H7 (cell line): ENCODE measurements at regions not wholly inside any gene's neighbourhood (a gene's known extent, or its start where the extent isn't known, plus 50 kb on each side); places are given as distances from the start of the nearest gene placed in this dataset.

Source experiments
- DNase-seq: peaks from one replicate; pipeline ENCODE4 v3.0.0; 2012
- H3K27me3 ChIP-seq: 2 replicates; pipeline ENCODE4 v1.6.0; 2011; ENCODE audit warnings: mild to moderate bottlenecking, low read length; ENCODE audit not compliant: control insufficient read depth, insufficient read depth
- H3K36me3 ChIP-seq: replicated peaks from 2 replicates; pipeline ENCODE4 v1.5.1; 2011; ENCODE audit warnings: low read length; ENCODE audit not compliant: control insufficient read depth, insufficient read depth
- H3K4me3 ChIP-seq: 2 replicates; pipeline ENCODE4 v1.5.1; 2011; ENCODE audit warnings: low read depth, mild to moderate bottlenecking, control low read depth, low read length, moderate library complexity; ENCODE audit not compliant: insufficient read depth

- H3K27me3 ChIP-seq, result no peaks in the 10 kb centered on the region
- no peak for DNase-seq
- H3K4me3 ChIP-seq, result no peak overlapping the region
- no peaks in the 10 kb centered on the region for H3K36me3 ChIP-seq
Measured at GRCh38 chr17:14840616-14841231, 424.4 kb downstream of the PMP22 start.

DNA sequence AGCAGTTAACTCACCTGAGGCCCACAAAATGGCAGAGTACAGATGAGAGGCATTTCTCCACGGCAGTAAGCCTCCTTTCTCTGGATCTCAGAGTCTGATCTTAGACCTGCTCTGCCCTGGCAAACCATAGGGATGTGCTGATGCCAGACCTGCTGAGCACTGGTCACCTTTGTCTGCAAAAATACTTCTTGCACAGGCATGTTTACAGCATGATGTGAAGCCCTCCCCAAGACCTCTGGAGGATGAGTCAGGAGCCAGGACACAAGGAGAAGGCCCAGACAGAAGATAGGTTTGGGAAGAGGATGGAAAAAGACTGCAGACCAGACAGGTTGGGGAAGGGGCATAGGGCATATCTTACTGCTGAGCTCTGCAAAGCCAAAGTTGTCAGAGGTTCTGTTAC is 426.6 kb downstream of the PMP22 start:
- DNase-seq, result no peak
- Histone ChIP-seq H3K36me3 (no peaks in the 10 kb centered on the region), H3K27me3 (no peaks in the 10 kb centered on the region), H3K4me3 (no peak overlapping the region)

DNA sequence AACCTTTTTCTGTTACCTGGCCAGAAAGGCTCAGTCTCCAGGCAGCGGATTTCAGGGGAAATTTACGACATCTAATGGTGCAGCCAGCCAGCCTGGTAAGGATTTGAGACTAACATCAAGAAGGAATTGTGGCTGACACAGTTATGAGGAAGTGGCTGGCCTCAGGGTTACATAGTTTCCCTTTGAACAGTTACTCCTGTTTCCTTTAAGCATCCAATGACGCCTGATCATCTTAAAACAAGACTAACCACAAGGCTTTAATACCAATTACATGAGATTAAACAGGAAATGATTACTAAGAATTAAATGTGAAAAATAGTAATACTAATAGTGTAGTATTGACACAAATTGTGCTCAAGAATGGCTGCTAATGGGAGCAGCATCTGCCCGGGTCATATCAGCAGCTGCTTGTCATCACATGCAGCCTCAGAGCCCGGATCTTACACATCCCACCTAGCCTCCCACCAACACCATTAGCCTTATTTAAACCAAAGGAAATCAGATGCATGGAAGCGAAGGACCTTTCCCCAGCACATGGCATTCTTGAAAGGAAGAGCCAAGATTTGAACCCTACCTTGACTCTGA is 431.8 kb downstream of the PMP22 start:
- Histone ChIP-seq H3K36me3 (no peaks in the 10 kb centered on the region), H3K27me3 (no peaks in the 10 kb centered on the region), H3K4me3 (no peak overlapping the region)
- no peak for DNase-seq

DNA sequence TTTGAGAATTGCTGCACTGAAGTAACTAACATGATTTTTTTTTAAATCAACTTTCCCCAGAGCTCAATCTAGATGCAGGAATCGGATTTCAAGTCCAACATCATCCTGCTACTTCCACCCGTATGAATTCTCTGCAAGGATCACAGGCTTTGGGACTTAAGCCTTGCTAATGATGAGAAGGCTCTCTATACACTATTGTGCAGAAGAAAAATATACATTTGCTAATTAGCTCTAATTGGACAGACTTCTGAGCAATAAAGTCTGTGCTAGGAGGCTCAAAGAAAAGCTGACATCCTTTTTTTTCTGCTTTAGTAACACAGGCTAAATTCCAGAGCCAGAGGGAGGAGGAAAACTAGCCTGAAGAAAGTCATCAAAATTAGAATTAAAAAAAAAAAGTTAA is 433.6 kb downstream of the PMP22 start:
- Histone ChIP-seq H3K36me3 (no peaks in the 10 kb centered on the region), H3K4me3 (no peak overlapping the region), H3K27me3 (no peaks in the 10 kb centered on the region)
- no peak for DNase-seq

GRCh38 chr17:14827396-14827919 is 437.7 kb downstream of the PMP22 start:
- no peak for DNase-seq
- Histone ChIP-seq H3K36me3 (no peaks in the 10 kb centered on the region), H3K27me3 (no peaks in the 10 kb centered on the region)

GRCh38 chr17:14826358-14826757 is 438.8 kb downstream of the PMP22 start:
- H3K27me3 ChIP-seq, result no peaks in the 10 kb centered on the region
- DNase-seq, result no peak
- H3K36me3 ChIP-seq, result no peaks in the 10 kb centered on the region
- no peak overlapping the region for H3K4me3 ChIP-seq

More at GRCh38 chr17:14827396-14827919, 437.7 kb downstream of the PMP22 start:
- no peak overlapping the region for H3K4me3 ChIP-seq

DNA sequence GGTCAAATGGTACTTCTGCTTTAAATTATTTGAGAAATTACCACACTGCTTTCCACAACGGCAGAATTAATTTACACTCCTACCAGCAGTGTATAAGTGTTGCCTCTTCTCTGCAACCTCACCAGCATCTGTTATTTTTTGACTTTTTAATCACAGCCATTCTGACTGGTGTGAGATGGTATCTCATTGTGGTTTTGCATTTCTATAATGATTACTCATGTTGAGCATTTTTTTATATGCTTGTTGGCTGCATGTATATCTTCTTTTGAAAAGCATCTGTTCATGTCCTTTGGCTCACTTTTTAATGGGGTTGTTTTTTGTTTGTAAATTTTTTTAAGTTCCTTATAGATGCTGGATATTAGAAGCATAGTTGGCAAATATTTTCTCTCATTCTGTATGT is 446.7 kb downstream of the PMP22 start:
- H3K36me3 ChIP-seq, result no peaks in the 10 kb centered on the region
- no peak for DNase-seq
- no peaks in the 10 kb centered on the region for H3K27me3 ChIP-seq
- no peak overlapping the region for H3K4me3 ChIP-seq

GRCh38 chr17:14815079-14815478 is 450.0 kb downstream of the PMP22 start:
- no peak for DNase-seq
- no peaks in the 10 kb centered on the region for H3K27me3 ChIP-seq
- H3K36me3 ChIP-seq, result no peaks in the 10 kb centered on the region
- H3K4me3 ChIP-seq, result no peak overlapping the region

- Histone ChIP-seq H3K4me3 (no peak overlapping the region), H3K27me3 (no peaks in the 10 kb centered on the region), H3K36me3 (no peaks in the 10 kb centered on the region)
- DNase-seq, result peak; percentile 61
Measured at GRCh38 chr17:14813649-14814370, 451.3 kb downstream of the PMP22 start.

GRCh38 chr17:14808425-14808824 is 456.7 kb downstream of the PMP22 start:
- Histone ChIP-seq H3K4me3 (no peak overlapping the region), H3K36me3 (no peaks in the 10 kb centered on the region), H3K27me3 (no peaks in the 10 kb centered on the region)
- DNase-seq, result no peak

- Histone ChIP-seq H3K36me3 (no peaks in the 10 kb centered on the region), H3K27me3 (no peaks in the 10 kb centered on the region), H3K4me3 (no peak overlapping the region)
- no peak for DNase-seq
Measured at GRCh38 chr17:14805348-14805747, 459.8 kb downstream of the PMP22 start.

DNA sequence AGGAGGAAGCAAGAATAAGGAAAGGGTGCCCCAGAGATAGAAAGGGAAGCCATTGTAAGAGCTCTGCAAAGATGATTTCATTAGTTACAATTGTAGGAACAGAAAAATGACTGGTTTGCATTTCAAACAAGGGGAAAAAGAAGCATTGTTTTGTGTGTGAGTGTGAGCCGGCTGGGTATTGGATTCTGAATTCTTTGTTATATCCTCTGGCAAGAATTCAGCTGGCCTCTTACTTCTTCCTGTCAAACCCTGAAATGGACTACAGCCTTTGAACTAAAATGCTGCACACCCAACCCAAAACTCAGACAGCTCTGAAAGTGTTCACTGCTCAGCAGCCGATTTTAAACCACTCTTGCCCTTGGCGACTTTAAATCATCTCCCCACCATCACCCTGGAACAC is 461.3 kb downstream of the PMP22 start:
- DNase-seq, result no peak
- Histone ChIP-seq H3K27me3 (no peaks in the 10 kb centered on the region), H3K36me3 (no peaks in the 10 kb centered on the region), H3K4me3 (no peak overlapping the region)

DNA sequence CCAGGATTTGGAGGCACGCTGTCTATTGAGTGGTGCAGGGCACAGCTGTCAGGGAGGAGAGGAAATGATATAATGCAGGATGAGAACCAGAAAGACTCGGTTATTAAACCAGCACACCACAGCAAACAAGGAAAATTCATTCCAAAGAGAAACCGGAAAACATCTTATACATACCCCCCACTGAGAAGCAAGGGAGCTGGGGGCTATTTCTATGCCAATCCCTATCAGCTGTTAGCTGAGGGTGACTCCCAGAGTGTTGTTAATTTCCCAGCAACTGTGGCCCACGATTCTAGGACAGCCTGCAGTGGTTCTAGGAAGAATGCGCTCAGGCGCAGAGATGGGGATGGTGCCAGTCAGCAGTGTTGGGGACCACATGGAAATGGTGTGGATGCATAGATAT is 467.3 kb downstream of the PMP22 start:
- H3K4me3 ChIP-seq, result no peak overlapping the region
- H3K36me3 ChIP-seq, result no peaks in the 10 kb centered on the region
- no peak for DNase-seq
- no peaks in the 10 kb centered on the region for H3K27me3 ChIP-seq

GRCh38 chr17:14797021-14797420 is 468.1 kb downstream of the PMP22 start:
- no peaks in the 10 kb centered on the region for H3K27me3 ChIP-seq
- H3K36me3 ChIP-seq, result no peaks in the 10 kb centered on the region
- DNase-seq, result no peak
- no peak overlapping the region for H3K4me3 ChIP-seq

DNA sequence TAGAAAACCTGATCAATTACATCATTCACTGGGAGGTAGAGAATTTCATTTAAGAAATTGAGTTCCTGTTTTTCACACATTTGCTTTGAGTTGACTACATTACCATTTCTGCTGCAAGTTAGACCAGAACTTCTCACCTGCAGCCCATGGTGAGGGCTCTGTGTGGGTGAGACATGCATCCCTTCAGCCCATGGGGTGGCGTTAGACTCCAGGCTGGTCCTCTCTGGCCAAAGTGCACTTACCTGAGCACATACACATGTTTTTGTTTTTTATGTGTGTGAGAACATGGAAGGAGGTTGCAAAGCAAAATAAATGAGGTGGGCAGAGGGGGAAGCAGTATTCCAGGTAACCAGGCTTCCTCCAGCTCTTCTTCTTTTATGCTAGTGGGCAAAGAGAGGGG is 470.2 kb downstream of the PMP22 start:
- H3K27me3 ChIP-seq, result no peaks in the 10 kb centered on the region
- no peak for DNase-seq
- no peaks in the 10 kb centered on the region for H3K36me3 ChIP-seq
- H3K4me3 ChIP-seq, result no peak overlapping the region
